NOMO-1 treated with dmso at 0.1 percent for 144 hours (cell line): ENCODE measurements at regions not wholly inside any gene's neighbourhood (a gene's known extent, or its start where the extent isn't known, plus 50 kb on each side); places are given as distances from the start of the nearest gene placed in this dataset.
"Not testable (repeated sequence)": the region's sequence is repeated elsewhere in the genome, so short reads cannot be mapped to it uniquely, and the experiment has no call there.

Source experiments
- DNase-seq: peaks from one replicate; lab custom pipeline; 2025; ENCODE audit not compliant: unreplicated experiment; lab: John Stamatoyannopoulos, UW

GRCh38 chr14:65834051-65834450, 421.5 kb downstream of the FUT8 start:
- no peak for DNase-seq

- no peak for DNase-seq
Observed at GRCh38 chr14:65834812-65835211, 422.3 kb downstream of the FUT8 start.

GRCh38 chr14:65835501-65835900, 423.0 kb downstream of the FUT8 start:
- DNase-seq = no peak

GRCh38 chr14:65838565-65838964, 426.0 kb downstream of the FUT8 start:
- DNase-seq = no peak

GRCh38 chr14:65840118-65840751, 427.7 kb downstream of the FUT8 start:
- DNase-seq = no peak

- no peak for DNase-seq
Observed at GRCh38 chr14:65840786-65841185, 428.3 kb downstream of the FUT8 start.

- no peak for DNase-seq
Observed at GRCh38 chr14:65846196-65846868, 433.8 kb downstream of the FUT8 start.

GRCh38 chr14:65847075-65847847, 434.7 kb downstream of the FUT8 start:
- no peak for DNase-seq

- DNase-seq = not testable (repeated sequence)
Observed at GRCh38 chr14:65847931-65848330, 435.4 kb downstream of the FUT8 start.

GRCh38 chr14:65849091-65849490, 436.6 kb downstream of the FUT8 start:
- no peak for DNase-seq

- DNase-seq = no peak
Observed at GRCh38 chr14:65849558-65849957, 437.0 kb downstream of the FUT8 start.

GRCh38 chr14:65850429-65851135, 438.1 kb downstream of the FUT8 start:
- DNase-seq = no peak

- no peak for DNase-seq
Observed at GRCh38 chr14:65852689-65853088, 440.2 kb downstream of the FUT8 start.

GRCh38 chr14:65853407-65853955, 441.0 kb downstream of the FUT8 start:
- no peak for DNase-seq

- no peak for DNase-seq
Observed at GRCh38 chr14:65854215-65854614, 441.7 kb downstream of the FUT8 start.

- no peak for DNase-seq
Observed at GRCh38 chr14:65860956-65861611, 448.6 kb downstream of the FUT8 start.

- DNase-seq = no peak
Observed at GRCh38 chr14:65864549-65864948, 452.0 kb downstream of the FUT8 start.

GRCh38 chr14:65864984-65865383, 452.5 kb downstream of the FUT8 start:
- no peak for DNase-seq

- DNase-seq = no peak
Observed at GRCh38 chr14:65866448-65866847, 453.9 kb downstream of the FUT8 start.

- no peak for DNase-seq
Observed at GRCh38 chr14:65866886-65867285, 454.4 kb downstream of the FUT8 start.

- DNase-seq = no peak
Observed at GRCh38 chr14:65867333-65867732, 454.8 kb downstream of the FUT8 start.
